ENCODE measurements at regions not wholly inside any gene's neighbourhood (a gene's known extent, or its start where the extent isn't known, plus 50 kb on each side); places are given as distances from the start of the nearest gene placed in this dataset.

- TF ChIP-seq ATF2 (CRISPR knock-in tag; IDR thresholded peaks at IDR 0.05): no peak
- TF ChIP-seq TAF1 (CRISPR knock-in tag; IDR thresholded peaks at IDR 0.05): no peak
These were observed 250.3 kb downstream of the GBA3 start for GRCh38 chr4:22942920-22943559.

Measured in HepG2 (cell line).